ENCODE measurements at regions not wholly inside any gene's neighbourhood (a gene's known extent, or its start where the extent isn't known, plus 50 kb on each side); places are given as distances from the start of the nearest gene placed in this dataset.

GRCh38 chr7:131865911-131866310, 309.5 kb upstream of the PODXL start:
- H2BK20ac ChIP-seq (ENCODE audit: low read depth, low read length): no peak overlapping the region
- H3K4me1 ChIP-seq (ENCODE audit: control insufficient read depth, insufficient read depth, low read length): no peaks in the 10 kb centered on the region
- no peak overlapping the region for H3K23ac ChIP-seq (ENCODE audit: low read depth, low read length)
- WGBS, 2 experiments (ENCODE audit: extremely low coverage in 2 of 2, insufficient read length in 1 of 2): 60% methylated on average over 1 of the region's 2 CpGs; no CpG with 5 or more reads in 1 of the 2 experiments
- no peaks in the 10 kb centered on the region for H3K36me3 ChIP-seq (ENCODE audit: control insufficient read depth, insufficient read depth, low read length)
- no peak overlapping the region for H2AK9ac ChIP-seq (replicated peaks; ENCODE audit: low read depth, low read length, poor library complexity)
- no peaks in the 10 kb centered on the region for H3K9me3 ChIP-seq (ENCODE audit: control insufficient read depth, insufficient read depth, low read length)
- H4K91ac ChIP-seq (ENCODE audit: insufficient read depth, low read depth, low read length): no peak overlapping the region
- H4K20me1 ChIP-seq (ENCODE audit: insufficient read depth, low read length): no peaks in the 10 kb centered on the region
- H2BK120ac ChIP-seq (ENCODE audit: low read depth, low read length): no peak overlapping the region
- CTCF ChIA-PET: no interaction called here
- no peaks in the 10 kb centered on the region for H3K9me1 ChIP-seq (ENCODE audit: insufficient read depth, low read length)
- H3K4me3 ChIP-seq (ENCODE audit: insufficient read depth, low read depth, low read length): no peak overlapping the region
- H3K56ac ChIP-seq (ENCODE audit: extremely low read depth, insufficient read depth, low read length): no peak overlapping the region
- ATAC-seq (ENCODE audit: low read depth) (no peak), DNase-seq (no peak)
- H3K9ac ChIP-seq (ENCODE audit: low read depth, low read length): no peak overlapping the region
- in situ Hi-C loops (cut with MboI; ENCODE audit: low sequenced_read_pairs) (no loop called here), dilution Hi-C loops (cut with HindIII; ENCODE audit: low sequenced_read_pairs, unreplicated experiment) (no loop called here), intact Hi-C loops (cut with micrococcal nuclease) (no loop called here)
- no peak for TF ChIP-seq RCOR1 (IDR thresholded peaks at IDR 0.05; ENCODE audit: insufficient replicate concordance, low read length)
- no peak for TF ChIP-seq MAZ (IDR thresholded peaks at IDR 0.05; ENCODE audit: borderline replicate concordance, low read depth, low read length)
- no peak for TF ChIP-seq CTCF (conservative IDR thresholded peaks at IDR 0.05; ENCODE audit: low read depth, low read length)
- TF ChIP-seq NFE2L2 (IDR thresholded peaks at IDR 0.05; ENCODE audit: low read depth, low read length): no peak
- no peak for TF ChIP-seq MXI1 (IDR thresholded peaks at IDR 0.05; ENCODE audit: borderline replicate concordance, low read depth, low read length)
- no peak for TF ChIP-seq SMC3 (IDR thresholded peaks at IDR 0.05; ENCODE audit: low read depth, low read length)
- TF ChIP-seq RAD21 (IDR thresholded peaks at IDR 0.05; ENCODE audit: low read length): no peak
- no peak for TF ChIP-seq USF2 (IDR thresholded peaks at IDR 0.05; ENCODE audit: low read depth, low read length)
- TF ChIP-seq CEBPB (IDR thresholded peaks at IDR 0.05; ENCODE audit: low read depth, low read length): no peak
- no peak for TF ChIP-seq FOS (IDR thresholded peaks at IDR 0.05; ENCODE audit: low read depth, low read length)
- TF ChIP-seq POLR2A (IDR thresholded peaks at IDR 0.05; ENCODE audit: low read depth, low read length): no peak
- no peak for TF ChIP-seq RFX5 (IDR thresholded peaks at IDR 0.05; ENCODE audit: low read depth, low read length)
- no peak for TF ChIP-seq MAFK (IDR thresholded peaks at IDR 0.05; ENCODE audit: low read depth, low read length)
- TF ChIP-seq ELK1 (IDR thresholded peaks at IDR 0.05; ENCODE audit: borderline replicate concordance, low read depth, low read length): no peak
- no peak for TF ChIP-seq CHD1 (IDR thresholded peaks at IDR 0.05; ENCODE audit: low read depth, low read length)
- TF ChIP-seq BHLHE40 (IDR thresholded peaks at IDR 0.05; ENCODE audit: low read depth, low read length): no peak
- H3K18ac ChIP-seq (ENCODE audit: low read depth, low read length): no peak overlapping the region
- POLR2A ChIA-PET (ENCODE audit: unreplicated experiment): no interaction called here
- no peak overlapping the region for H2BK15ac ChIP-seq (ENCODE audit: low read depth, low read length)
- H4K8ac ChIP-seq (ENCODE audit: low read depth in 2 of 2, low read length in 2 of 2): no peak overlapping the region
- H3K4me2 ChIP-seq (ENCODE audit: low read depth, low read length): no peak overlapping the region
- H3K14ac ChIP-seq (replicated peaks; ENCODE audit: low read depth, low read length): no peak overlapping the region
- no peak overlapping the region for H2AK5ac ChIP-seq (ENCODE audit: low read depth, low read length)
- no peak overlapping the region for H4K5ac ChIP-seq (ENCODE audit: low read depth, low read length)
- no peak overlapping the region for H3K4ac ChIP-seq (ENCODE audit: low read depth, low read length)
- H2BK5ac ChIP-seq (ENCODE audit: low read depth, low read length, poor library complexity, severe bottlenecking): no peak overlapping the region
- BruUV-seq (replicated peaks): no TSS peak
- no peak overlapping the region for H2AFZ ChIP-seq (replicated peaks; ENCODE audit: low read length, poor library complexity)
- H3K27ac ChIP-seq (ENCODE audit: insufficient read depth, low read length): no peak overlapping the region
- H3K79me1 ChIP-seq (ENCODE audit: low read depth in 1 of 2, low read length in 2 of 2): no peaks in the 10 kb centered on the region
- H3K27me3 ChIP-seq (ENCODE audit: control insufficient read depth, insufficient read depth, low read length): no peaks in the 10 kb centered on the region

Data from IMR-90 (cell line).